Activated T-cell treated with anti-CD3 and anti-CD28 coated beads, Interleukin-2, amount 50 U/mL, for 72 hours (primary cell): ENCODE measurements at regions not wholly inside any gene's neighbourhood (a gene's known extent, or its start where the extent isn't known, plus 50 kb on each side); places are given as distances from the start of the nearest gene placed in this dataset.

Source experiments
- ATAC-seq, 2 donors: fragments of 150-1000 bp; cut with Tn5 transposase; replicated peaks in 1 of 2; 2 replicates each; pipeline ENCODE4 v1.10.0; 2021; ENCODE audit warnings: moderate library complexity in 2 of 2, mild to moderate bottlenecking in 1 of 2
- DNase-seq, 2 donors: peaks; one replicate each; pipeline ENCODE4 v3.0.0; 2021 to 2022; ENCODE audit warnings: mixed read lengths in 1 of 2
- H3K27ac Mint-ChIP-seq: one replicate; pipeline ENCODE4 v1.8.0; 2022; ENCODE audit warnings: mild to moderate bottlenecking, moderate library complexity, mixed read lengths
- H3K27me3 Mint-ChIP-seq: one replicate; pipeline ENCODE4 v1.8.0; 2022; ENCODE audit warnings: low read depth, mixed read lengths
- H3K36me3 Mint-ChIP-seq, 2 donors: one replicate each; pipeline ENCODE4 v1.8.0; 2022; ENCODE audit warnings: mixed read lengths in 2 of 2, mild to moderate bottlenecking in 1 of 2; ENCODE audit not compliant: insufficient read depth in 2 of 2
- H3K4me1 Mint-ChIP-seq: one replicate; pipeline ENCODE4 v1.8.0; 2022; ENCODE audit warnings: low read depth, mixed read lengths
- H3K4me3 Mint-ChIP-seq, 2 donors: one replicate each; pipeline ENCODE4 v1.8.0; 2022; ENCODE audit warnings: mild to moderate bottlenecking in 2 of 2, mixed read lengths in 2 of 2, moderate library complexity in 2 of 2
- H3K9me3 Mint-ChIP-seq, 2 donors: one replicate each; pipeline ENCODE4 v1.8.0; 2022; ENCODE audit warnings: mixed read lengths in 2 of 2

DNA sequence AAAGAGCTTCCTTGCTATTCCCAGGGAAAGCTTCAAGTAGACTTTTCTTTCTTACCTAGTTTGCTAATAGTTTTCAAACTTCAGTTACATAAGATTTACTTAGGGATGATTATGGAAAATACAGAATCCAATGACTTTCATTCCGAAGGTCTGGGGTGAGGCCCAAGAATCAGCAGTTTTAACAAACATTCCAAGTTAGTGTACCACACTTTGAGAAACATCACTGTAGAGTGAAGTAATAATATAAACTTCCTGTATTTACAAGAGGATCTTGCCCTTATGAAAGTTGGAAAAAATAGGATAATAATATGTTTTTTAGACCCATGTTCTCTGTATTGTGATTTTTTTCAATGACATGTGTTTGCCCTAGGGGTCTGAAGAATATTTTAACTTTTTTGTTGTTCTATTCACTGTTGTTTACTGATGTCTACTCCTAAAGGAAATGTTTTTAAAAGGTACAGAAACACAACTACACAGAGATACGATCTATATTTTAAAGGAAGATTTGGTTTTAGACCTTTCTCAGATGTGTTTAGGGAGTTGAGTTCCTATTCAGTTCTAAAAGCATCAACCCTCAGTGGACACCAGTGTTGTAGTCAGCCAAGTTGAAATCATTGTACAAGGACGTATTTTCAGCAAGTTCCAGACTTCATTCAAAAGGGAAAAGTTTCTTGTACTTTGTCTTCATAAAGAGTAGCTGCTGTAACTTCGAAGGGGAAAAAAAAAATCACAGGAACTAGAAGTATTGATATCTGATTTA lies 295.8 kb upstream of the SLC7A11 start:
- no peaks in the 10 kb centered on the region for H3K4me1 Mint-ChIP-seq
- ATAC-seq (no peak), DNase-seq (no peak)
- H3K27me3 Mint-ChIP-seq: no peaks in the 10 kb centered on the region
- H3K9me3 Mint-ChIP-seq: peaks cover 0 to 4% of the 10 kb centered on the region in 2 donors
- H3K36me3 Mint-ChIP-seq: no peaks in the 10 kb centered on the region
- H3K27ac Mint-ChIP-seq: no peak overlapping the region
- no peak overlapping the region for H3K4me3 Mint-ChIP-seq

DNA sequence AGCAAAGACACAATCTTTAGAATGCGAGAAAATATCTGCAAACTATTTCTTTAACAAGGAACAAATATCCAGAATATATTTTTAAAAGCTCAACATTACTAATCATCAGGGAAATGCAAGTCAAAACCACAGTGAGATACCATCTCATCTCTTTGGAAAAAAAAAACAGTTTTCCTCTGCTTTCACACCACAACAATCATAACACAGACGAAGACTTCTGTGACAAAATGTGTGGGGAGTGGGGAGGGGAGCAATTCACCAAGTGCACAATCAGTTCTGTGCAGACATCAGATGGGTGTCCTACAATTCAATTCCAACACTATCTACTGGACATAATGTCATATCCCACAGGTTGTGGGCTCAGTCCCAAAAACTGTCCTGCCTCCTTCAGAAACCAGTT lies 293.2 kb upstream of the SLC7A11 start:
- H3K4me3 Mint-ChIP-seq: no peak overlapping the region
- H3K36me3 Mint-ChIP-seq: no peaks in the 10 kb centered on the region
- peaks cover 0 to 6% of the 10 kb centered on the region in 2 donors for H3K9me3 Mint-ChIP-seq
- ATAC-seq (no peak), DNase-seq (no peak)
- no peak overlapping the region for H3K27ac Mint-ChIP-seq
- no peaks in the 10 kb centered on the region for H3K27me3 Mint-ChIP-seq
- H3K4me1 Mint-ChIP-seq: no peaks in the 10 kb centered on the region

DNA sequence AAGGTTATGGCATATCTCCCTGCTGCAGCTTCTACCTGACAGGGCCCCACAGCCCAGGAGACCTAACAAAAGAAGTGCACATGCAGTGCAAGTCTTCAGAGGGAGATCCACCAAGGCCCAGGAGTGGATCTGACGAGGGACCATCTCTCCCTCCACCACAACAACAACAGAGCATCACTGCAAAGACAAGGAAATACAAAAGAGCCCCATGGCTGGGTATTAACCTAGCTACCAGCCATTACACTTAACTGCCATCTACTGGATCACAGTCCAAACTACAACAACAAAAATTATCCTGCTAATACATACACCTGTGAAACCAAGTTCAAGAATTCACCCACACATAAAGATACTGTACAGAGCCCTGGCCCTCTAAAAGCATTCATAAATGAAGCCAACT lies 280.2 kb upstream of the SLC7A11 start:
- Mint-ChIP-seq H3K4me3 (no peak overlapping the region), H3K27me3 (no peaks in the 10 kb centered on the region), H3K9me3 (peaks cover 5 to 7% of the 10 kb centered on the region in 2 donors), H3K4me1 (no peaks in the 10 kb centered on the region), H3K36me3 (no peaks in the 10 kb centered on the region), H3K27ac (no peak overlapping the region)
- ATAC-seq (no peak), DNase-seq (no peak)

DNA sequence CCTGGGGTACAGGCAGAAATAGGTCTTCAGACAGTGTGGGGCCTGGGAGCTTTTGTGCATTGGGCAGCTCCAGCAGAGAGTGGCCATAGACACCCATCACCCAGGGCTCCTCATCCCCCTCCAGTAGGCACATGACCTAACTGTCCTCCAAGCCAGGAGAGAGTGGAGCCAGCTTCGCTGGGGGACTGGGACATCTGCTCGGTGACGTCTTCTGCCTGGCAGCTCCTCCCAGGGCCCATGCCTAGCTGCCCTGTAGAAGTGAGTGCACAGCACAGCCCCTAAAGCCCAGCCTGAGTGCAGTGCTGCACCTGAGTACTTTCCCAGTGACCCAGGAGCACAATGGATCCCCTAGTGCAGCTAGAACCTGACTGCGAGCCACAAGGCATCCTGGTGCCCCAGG lies 279.7 kb upstream of the SLC7A11 start:
- H3K27me3 Mint-ChIP-seq: no peaks in the 10 kb centered on the region
- no peaks in the 10 kb centered on the region for H3K36me3 Mint-ChIP-seq
- no peak overlapping the region for H3K4me3 Mint-ChIP-seq
- H3K27ac Mint-ChIP-seq: no peak overlapping the region
- H3K4me1 Mint-ChIP-seq: no peaks in the 10 kb centered on the region
- peaks cover 5 to 7% of the 10 kb centered on the region in 2 donors for H3K9me3 Mint-ChIP-seq
- no peak for ATAC-seq
- DNase-seq: no peak

DNA sequence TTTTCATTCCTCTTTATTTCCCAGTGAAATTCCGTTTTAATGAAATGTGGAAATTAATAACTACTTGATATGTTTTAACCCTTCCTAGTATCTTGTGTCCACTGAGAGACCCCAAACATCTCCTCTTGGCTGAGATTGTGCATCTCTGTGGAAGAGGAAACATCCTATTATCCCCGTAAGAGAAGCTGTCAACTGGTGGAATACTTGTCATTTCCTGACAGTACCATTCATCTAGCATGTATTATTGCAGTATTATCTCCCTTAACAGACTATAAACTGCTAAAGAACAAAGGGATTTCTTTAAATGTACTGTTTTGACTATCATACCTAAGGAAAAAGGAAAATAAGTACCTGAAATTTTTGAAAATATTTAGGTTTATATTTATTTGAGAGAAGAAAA lies 277.3 kb upstream of the SLC7A11 start:
- Mint-ChIP-seq H3K4me3 (no peak overlapping the region), H3K9me3 (peaks cover 4 to 6% of the 10 kb centered on the region in 2 donors), H3K4me1 (no peaks in the 10 kb centered on the region), H3K36me3 (no peaks in the 10 kb centered on the region), H3K27ac (no peak overlapping the region), H3K27me3 (no peaks in the 10 kb centered on the region)
- ATAC-seq: no peak
- DNase-seq: no peak

DNA sequence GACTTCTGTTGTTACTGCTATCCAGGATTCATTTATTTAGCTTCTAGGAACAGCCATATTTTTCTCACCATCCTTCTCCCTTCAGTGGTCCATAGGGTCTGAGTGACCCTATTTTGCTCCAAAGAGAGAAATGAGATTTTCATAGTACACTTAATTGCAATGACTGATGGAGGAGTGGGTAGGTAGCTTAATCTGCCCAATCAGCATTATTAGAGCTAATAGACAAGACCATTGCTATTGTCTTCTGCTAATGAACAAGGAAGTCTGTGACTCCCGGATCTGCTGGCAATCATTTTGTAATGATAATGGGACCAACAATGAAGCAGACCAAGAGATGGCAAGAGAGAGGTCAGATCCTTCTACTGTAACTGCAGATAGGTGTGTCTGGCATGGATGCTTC lies 271.4 kb upstream of the SLC7A11 start:
- no peak overlapping the region for H3K4me3 Mint-ChIP-seq
- peaks cover 0 to 2% of the 10 kb centered on the region in 2 donors for H3K9me3 Mint-ChIP-seq
- no peaks in the 10 kb centered on the region for H3K27me3 Mint-ChIP-seq
- no peak for DNase-seq
- no peak for ATAC-seq
- H3K36me3 Mint-ChIP-seq: no peaks in the 10 kb centered on the region
- H3K4me1 Mint-ChIP-seq: no peaks in the 10 kb centered on the region
- H3K27ac Mint-ChIP-seq: no peak overlapping the region

DNA sequence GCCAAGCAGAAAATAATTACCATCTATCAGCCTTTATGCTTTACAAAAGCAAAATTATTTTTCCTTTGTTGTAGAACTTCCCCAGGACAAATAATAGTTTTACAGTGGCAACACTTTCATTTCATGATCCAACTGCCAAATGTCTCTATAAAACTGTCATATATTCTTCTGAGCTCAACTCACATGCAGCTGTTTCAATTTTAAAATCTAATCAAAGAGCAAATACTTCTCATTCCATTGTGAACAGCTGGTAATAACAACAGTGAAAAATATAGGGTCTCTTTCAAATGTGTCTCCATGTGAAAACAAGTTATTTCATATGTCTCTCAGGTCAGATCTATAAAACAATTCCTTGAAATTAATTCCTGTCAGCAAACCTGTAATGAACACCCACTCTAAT lies 270.6 kb upstream of the SLC7A11 start:
- Mint-ChIP-seq H3K4me3 (no peak overlapping the region), H3K4me1 (no peaks in the 10 kb centered on the region), H3K36me3 (no peaks in the 10 kb centered on the region), H3K27ac (no peak overlapping the region), H3K9me3 (peaks cover 0 to 2% of the 10 kb centered on the region in 2 donors), H3K27me3 (no peaks in the 10 kb centered on the region)
- ATAC-seq (no peak), DNase-seq (no peak)

DNA sequence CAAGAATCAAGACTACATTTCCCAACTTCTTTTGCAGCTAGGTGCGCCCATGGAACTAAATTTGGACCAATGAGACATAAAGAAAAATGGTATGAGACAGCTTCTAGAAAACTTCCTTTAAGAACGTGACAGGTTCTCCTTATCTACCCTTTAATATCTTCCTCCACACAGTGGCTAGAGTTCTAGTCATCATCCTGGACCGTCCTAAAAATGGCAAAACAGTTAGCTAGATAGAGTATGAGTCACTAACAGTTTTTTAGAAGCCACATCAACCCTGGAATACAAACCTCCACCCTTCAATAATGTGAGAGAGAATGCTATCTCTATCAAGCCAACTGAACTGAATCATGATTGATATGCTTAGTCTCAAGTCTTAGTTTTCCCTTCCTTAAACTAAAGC lies 267.9 kb upstream of the SLC7A11 start:
- Mint-ChIP-seq H3K36me3 (peaks cover 0 to 2% of the 10 kb centered on the region in 2 donors), H3K9me3 (peaks cover 2 to 7% of the 10 kb centered on the region in 2 donors), H3K4me1 (no peaks in the 10 kb centered on the region), H3K27ac (no peak overlapping the region), H3K4me3 (no peak overlapping the region), H3K27me3 (no peaks in the 10 kb centered on the region)
- ATAC-seq: no peak
- DNase-seq: no peak

DNA sequence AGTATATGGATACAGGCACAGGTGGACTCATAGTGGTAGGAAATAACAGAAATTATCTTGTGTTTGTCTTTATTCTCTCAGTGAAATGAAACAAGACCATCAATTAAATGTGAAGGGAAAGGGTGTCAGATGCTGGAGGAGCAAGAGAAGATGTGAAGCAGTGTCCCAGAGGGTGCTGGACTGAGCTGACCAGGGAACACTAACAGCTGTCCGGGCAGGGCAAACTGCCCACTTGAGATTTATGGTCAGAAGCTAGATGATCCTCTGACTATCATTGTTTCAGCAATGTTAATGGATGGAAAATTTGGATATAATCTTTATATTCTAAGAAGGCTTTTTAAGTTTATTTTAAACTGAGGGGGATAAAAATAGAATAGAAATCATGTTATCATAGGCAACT lies 267.2 kb upstream of the SLC7A11 start:
- no peak overlapping the region for H3K27ac Mint-ChIP-seq
- no peaks in the 10 kb centered on the region for H3K27me3 Mint-ChIP-seq
- peaks cover 0 to 2% of the 10 kb centered on the region in 2 donors for H3K36me3 Mint-ChIP-seq
- H3K4me3 Mint-ChIP-seq: no peak overlapping the region
- ATAC-seq: no peak
- H3K4me1 Mint-ChIP-seq: no peaks in the 10 kb centered on the region
- DNase-seq: no peak
- peaks cover 2 to 7% of the 10 kb centered on the region in 2 donors for H3K9me3 Mint-ChIP-seq

DNA sequence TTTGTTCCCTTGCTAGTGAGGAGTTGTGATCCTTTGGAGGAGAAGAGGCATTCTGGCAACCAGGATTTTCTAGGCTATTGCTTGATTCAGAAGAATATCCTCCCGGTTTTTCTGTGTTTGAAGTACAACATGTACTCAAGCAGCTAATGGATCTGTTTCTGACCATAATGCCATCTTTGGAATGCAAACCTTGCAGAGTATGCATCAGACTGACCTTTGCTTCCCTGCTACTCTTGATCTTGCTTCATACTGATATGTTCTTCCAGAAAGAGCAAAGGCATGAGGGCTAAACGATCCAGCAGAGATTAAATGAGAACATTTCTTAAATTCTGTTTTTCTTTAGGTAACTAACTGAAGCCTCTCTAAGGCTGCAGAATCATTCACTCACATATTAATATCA lies 265.4 kb upstream of the SLC7A11 start:
- Mint-ChIP-seq H3K27me3 (no peaks in the 10 kb centered on the region), H3K9me3 (peaks cover 3 to 9% of the 10 kb centered on the region in 2 donors), H3K27ac (no peak overlapping the region), H3K36me3 (peaks cover 0 to 2% of the 10 kb centered on the region in 2 donors), H3K4me3 (no peak overlapping the region), H3K4me1 (no peaks in the 10 kb centered on the region)
- DNase-seq (no peak), ATAC-seq (no peak)

DNA sequence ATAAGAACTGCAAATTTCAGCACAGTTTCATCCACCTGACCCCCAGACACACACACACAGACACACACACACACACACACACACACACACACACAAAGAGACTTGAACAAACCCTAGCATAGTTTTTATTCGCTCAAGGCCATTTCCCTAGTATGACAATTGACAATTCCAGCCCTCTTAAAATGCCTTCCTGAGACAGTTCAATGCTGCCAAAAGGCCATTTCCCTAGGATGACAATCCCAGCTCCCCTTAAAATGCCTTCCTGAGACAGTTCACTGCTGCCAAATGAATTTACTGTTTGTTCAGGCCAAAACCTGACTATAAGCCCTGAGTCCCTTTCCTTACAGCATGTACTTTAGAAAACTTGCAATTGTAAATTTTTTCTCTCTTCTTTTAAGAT lies 259.5 kb upstream of the SLC7A11 start:
- ATAC-seq (no peak), DNase-seq (no peak)
- H3K4me3 Mint-ChIP-seq: no peak overlapping the region
- H3K4me1 Mint-ChIP-seq: no peaks in the 10 kb centered on the region
- peaks cover 0 to 2% of the 10 kb centered on the region in 2 donors for H3K36me3 Mint-ChIP-seq
- H3K27ac Mint-ChIP-seq: no peak overlapping the region
- H3K27me3 Mint-ChIP-seq: no peaks in the 10 kb centered on the region
- H3K9me3 Mint-ChIP-seq: peaks cover 5 to 10% of the 10 kb centered on the region in 2 donors

DNA sequence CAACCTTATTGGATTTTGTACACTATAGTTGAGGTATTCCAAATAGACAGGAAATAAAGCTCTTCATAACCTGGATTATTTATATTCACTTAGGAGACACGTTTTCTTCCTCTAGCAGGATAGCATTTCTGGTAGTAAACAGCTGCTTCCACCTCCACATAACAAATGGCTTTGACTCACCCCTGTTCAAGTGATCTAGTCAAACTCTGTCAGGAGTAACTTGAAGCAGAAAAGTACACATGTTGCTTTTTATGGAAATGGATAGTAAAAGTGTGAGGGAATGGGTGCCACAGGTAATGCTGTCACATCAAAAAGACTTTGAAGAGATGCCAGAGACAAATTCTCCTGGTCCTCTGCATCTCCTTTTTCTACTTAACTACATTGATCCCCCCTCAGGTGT lies 258.7 kb upstream of the SLC7A11 start:
- H3K4me3 Mint-ChIP-seq: no peak overlapping the region
- peaks cover 5 to 10% of the 10 kb centered on the region in 2 donors for H3K9me3 Mint-ChIP-seq
- no peak for ATAC-seq
- no peaks in the 10 kb centered on the region for H3K27me3 Mint-ChIP-seq
- H3K27ac Mint-ChIP-seq: no peak overlapping the region
- no peaks in the 10 kb centered on the region for H3K4me1 Mint-ChIP-seq
- peaks cover 0 to 2% of the 10 kb centered on the region in 2 donors for H3K36me3 Mint-ChIP-seq
- no peak for DNase-seq

DNA sequence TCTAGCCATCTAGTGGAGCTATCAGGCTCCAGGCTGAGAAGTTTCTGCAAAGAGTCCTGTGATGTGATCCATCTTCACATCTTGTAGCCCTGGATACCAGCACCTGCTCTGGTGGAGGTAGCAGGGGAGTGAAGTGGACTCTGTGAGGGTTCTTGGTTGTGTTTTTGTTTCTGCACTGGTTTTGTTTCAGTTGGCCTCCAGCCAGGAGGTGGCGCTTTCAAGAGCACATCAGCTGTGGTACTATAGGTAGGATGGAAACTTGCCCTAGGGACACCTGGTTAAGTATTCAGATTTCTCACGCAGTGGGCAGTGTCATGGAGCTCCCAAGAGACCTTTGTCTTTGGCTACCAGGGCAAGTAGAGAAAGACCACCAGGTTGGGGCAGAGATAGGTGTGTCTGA lies 257.5 kb upstream of the SLC7A11 start:
- Mint-ChIP-seq H3K36me3 (no peaks in the 10 kb centered on the region), H3K4me1 (no peaks in the 10 kb centered on the region), H3K9me3 (peaks cover 3 to 8% of the 10 kb centered on the region in 2 donors), H3K27ac (no peak overlapping the region), H3K4me3 (no peak overlapping the region), H3K27me3 (no peaks in the 10 kb centered on the region)
- ATAC-seq (no peak), DNase-seq (no peak)

DNA sequence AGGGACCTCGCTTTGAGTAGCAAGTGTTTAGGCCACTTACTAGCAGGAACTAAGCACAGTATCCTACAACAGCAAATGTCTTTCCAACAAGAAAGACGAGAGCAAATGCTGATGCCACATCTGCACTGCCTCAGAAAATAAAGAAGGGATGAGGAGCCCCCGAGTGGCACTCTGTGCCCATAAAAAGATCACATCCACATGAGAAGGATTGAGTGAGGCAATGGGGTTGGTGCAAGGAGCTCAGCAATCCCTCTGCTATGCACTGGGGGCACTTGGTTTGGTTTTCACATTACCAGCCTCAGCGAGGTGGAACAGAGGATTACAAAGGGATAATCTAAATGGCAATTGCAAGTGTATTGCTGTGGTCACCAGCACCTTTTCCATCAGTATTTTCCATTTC lies 252.8 kb upstream of the SLC7A11 start:
- no peaks in the 10 kb centered on the region for H3K27me3 Mint-ChIP-seq
- ATAC-seq: no peak
- no peak overlapping the region for H3K4me3 Mint-ChIP-seq
- no peak overlapping the region for H3K27ac Mint-ChIP-seq
- H3K9me3 Mint-ChIP-seq: peaks cover 0 to 2% of the 10 kb centered on the region in 2 donors
- H3K36me3 Mint-ChIP-seq: no peaks in the 10 kb centered on the region
- H3K4me1 Mint-ChIP-seq: no peaks in the 10 kb centered on the region
- no peak for DNase-seq
